ENCODE measurements at regions not wholly inside any gene's neighbourhood (a gene's known extent, or its start where the extent isn't known, plus 50 kb on each side); places are given as distances from the start of the nearest gene placed in this dataset.

GRCh38 chr16:50908468-50908867 lies 166.6 kb downstream of the CYLD start:
- H3K27me3 ChIP-seq (ENCODE audit: control insufficient read depth, insufficient read depth, low read length), result no peaks in the 10 kb centered on the region
- no peaks in the 10 kb centered on the region for H3K9me3 ChIP-seq (ENCODE audit: control insufficient read depth, low read depth, low read length)
- H3K27ac ChIP-seq (ENCODE audit: low read length), result no peak overlapping the region
- H3K9ac ChIP-seq (ENCODE audit: low read length), result no peak overlapping the region
- no peak overlapping the region for H3K4me3 ChIP-seq (ENCODE audit: low read length)
- no peaks in the 10 kb centered on the region for H3K4me1 ChIP-seq (ENCODE audit: control insufficient read depth, low read depth, low read length)
- no peaks in the 10 kb centered on the region for H3K36me3 ChIP-seq (ENCODE audit: control insufficient read depth, low read depth, low read length)

GRCh38 chr16:50906454-50906853 lies 164.6 kb downstream of the CYLD start:
- no peak overlapping the region for H3K27ac ChIP-seq (ENCODE audit: low read length)
- no peak overlapping the region for H3K9ac ChIP-seq (ENCODE audit: low read length)
- H3K4me3 ChIP-seq (ENCODE audit: low read length), result no peak overlapping the region
- no peaks in the 10 kb centered on the region for H3K36me3 ChIP-seq (ENCODE audit: control insufficient read depth, low read depth, low read length)
- H3K4me1 ChIP-seq (ENCODE audit: control insufficient read depth, low read depth, low read length), result no peaks in the 10 kb centered on the region
- H3K9me3 ChIP-seq (ENCODE audit: control insufficient read depth, low read depth, low read length), result no peaks in the 10 kb centered on the region
- H3K27me3 ChIP-seq (ENCODE audit: control insufficient read depth, insufficient read depth, low read length), result no peaks in the 10 kb centered on the region

- Histone ChIP-seq H3K9ac (ENCODE audit: low read length) (no peak overlapping the region), H3K4me1 (ENCODE audit: control insufficient read depth, low read depth, low read length) (no peaks in the 10 kb centered on the region), H3K4me3 (ENCODE audit: low read length) (no peak overlapping the region), H3K27ac (ENCODE audit: low read length) (no peak overlapping the region), H3K9me3 (ENCODE audit: control insufficient read depth, low read depth, low read length) (no peaks in the 10 kb centered on the region), H3K27me3 (ENCODE audit: control insufficient read depth, insufficient read depth, low read length) (no peaks in the 10 kb centered on the region), H3K36me3 (ENCODE audit: control insufficient read depth, low read depth, low read length) (no peaks in the 10 kb centered on the region)
These were observed 160.6 kb downstream of the CYLD start for GRCh38 chr16:50902457-50902856.

- no peaks in the 10 kb centered on the region for H3K9me3 ChIP-seq (ENCODE audit: control insufficient read depth, low read depth, low read length)
- H3K36me3 ChIP-seq (ENCODE audit: control insufficient read depth, low read depth, low read length), result no peaks in the 10 kb centered on the region
- H3K4me1 ChIP-seq (ENCODE audit: control insufficient read depth, low read depth, low read length), result no peaks in the 10 kb centered on the region
These were observed 159.2 kb downstream of the CYLD start for GRCh38 chr16:50901062-50901461.

GRCh38 chr16:50900391-50900942 lies 158.6 kb downstream of the CYLD start:
- Histone ChIP-seq H3K9me3 (ENCODE audit: control insufficient read depth, low read depth, low read length) (no peaks in the 10 kb centered on the region), H3K27ac (ENCODE audit: low read length) (no peak overlapping the region), H3K27me3 (ENCODE audit: control insufficient read depth, insufficient read depth, low read length) (no peaks in the 10 kb centered on the region), H3K4me1 (ENCODE audit: control insufficient read depth, low read depth, low read length) (no peaks in the 10 kb centered on the region), H3K9ac (ENCODE audit: low read length) (no peak overlapping the region), H3K36me3 (ENCODE audit: control insufficient read depth, low read depth, low read length) (no peaks in the 10 kb centered on the region), H3K4me3 (ENCODE audit: low read length) (no peak overlapping the region)

More at GRCh38 chr16:50901062-50901461, 159.2 kb downstream of the CYLD start:
- Histone ChIP-seq H3K27ac (ENCODE audit: low read length) (no peak overlapping the region), H3K27me3 (ENCODE audit: control insufficient read depth, insufficient read depth, low read length) (no peaks in the 10 kb centered on the region), H3K4me3 (ENCODE audit: low read length) (no peak overlapping the region), H3K9ac (ENCODE audit: low read length) (no peak overlapping the region)

GRCh38 chr16:50899951-50900350 lies 158.1 kb downstream of the CYLD start:
- Histone ChIP-seq H3K4me3 (ENCODE audit: low read length) (no peak overlapping the region), H3K4me1 (ENCODE audit: control insufficient read depth, low read depth, low read length) (no peaks in the 10 kb centered on the region), H3K27ac (ENCODE audit: low read length) (no peak overlapping the region), H3K36me3 (ENCODE audit: control insufficient read depth, low read depth, low read length) (no peaks in the 10 kb centered on the region), H3K9ac (ENCODE audit: low read length) (no peak overlapping the region), H3K27me3 (ENCODE audit: control insufficient read depth, insufficient read depth, low read length) (no peaks in the 10 kb centered on the region), H3K9me3 (ENCODE audit: control insufficient read depth, low read depth, low read length) (no peaks in the 10 kb centered on the region)

GRCh38 chr16:50889746-50890145 lies 147.9 kb downstream of the CYLD start:
- no peaks in the 10 kb centered on the region for H3K4me1 ChIP-seq (ENCODE audit: control insufficient read depth, low read depth, low read length)
- H3K27me3 ChIP-seq (ENCODE audit: control insufficient read depth, insufficient read depth, low read length), result no peaks in the 10 kb centered on the region
- H3K9ac ChIP-seq (ENCODE audit: low read length), result no peak overlapping the region
- H3K9me3 ChIP-seq (ENCODE audit: control insufficient read depth, low read depth, low read length), result no peaks in the 10 kb centered on the region
- H3K4me3 ChIP-seq (ENCODE audit: low read length), result no peak overlapping the region
- no peaks in the 10 kb centered on the region for H3K36me3 ChIP-seq (ENCODE audit: control insufficient read depth, low read depth, low read length)
- H3K27ac ChIP-seq (ENCODE audit: low read length), result no peak overlapping the region

- Histone ChIP-seq H3K27me3 (ENCODE audit: control insufficient read depth, insufficient read depth, low read length) (no peaks in the 10 kb centered on the region), H3K27ac (ENCODE audit: low read length) (no peak overlapping the region), H3K9ac (ENCODE audit: low read length) (no peak overlapping the region), H3K9me3 (ENCODE audit: control insufficient read depth, low read depth, low read length) (no peaks in the 10 kb centered on the region), H3K36me3 (ENCODE audit: control insufficient read depth, low read depth, low read length) (no peaks in the 10 kb centered on the region), H3K4me1 (ENCODE audit: control insufficient read depth, low read depth, low read length) (no peaks in the 10 kb centered on the region), H3K4me3 (ENCODE audit: low read length) (no peak overlapping the region)
These were observed 147.4 kb downstream of the CYLD start for GRCh38 chr16:50889276-50889675.

GRCh38 chr16:50888486-50889261 lies 146.8 kb downstream of the CYLD start:
- no peak overlapping the region for H3K27ac ChIP-seq (ENCODE audit: low read length)
- no peaks in the 10 kb centered on the region for H3K4me1 ChIP-seq (ENCODE audit: control insufficient read depth, low read depth, low read length)
- no peak overlapping the region for H3K9ac ChIP-seq (ENCODE audit: low read length)
- no peak overlapping the region for H3K4me3 ChIP-seq (ENCODE audit: low read length)
- H3K9me3 ChIP-seq (ENCODE audit: control insufficient read depth, low read depth, low read length), result no peaks in the 10 kb centered on the region
- H3K36me3 ChIP-seq (ENCODE audit: control insufficient read depth, low read depth, low read length), result no peaks in the 10 kb centered on the region
- H3K27me3 ChIP-seq (ENCODE audit: control insufficient read depth, insufficient read depth, low read length), result no peaks in the 10 kb centered on the region

- H3K27me3 ChIP-seq (ENCODE audit: control insufficient read depth, insufficient read depth, low read length), result no peaks in the 10 kb centered on the region
- no peaks in the 10 kb centered on the region for H3K9me3 ChIP-seq (ENCODE audit: control insufficient read depth, low read depth, low read length)
- no peak overlapping the region for H3K27ac ChIP-seq (ENCODE audit: low read length)
- no peak overlapping the region for H3K4me3 ChIP-seq (ENCODE audit: low read length)
- no peaks in the 10 kb centered on the region for H3K36me3 ChIP-seq (ENCODE audit: control insufficient read depth, low read depth, low read length)
- H3K4me1 ChIP-seq (ENCODE audit: control insufficient read depth, low read depth, low read length), result no peaks in the 10 kb centered on the region
- H3K9ac ChIP-seq (ENCODE audit: low read length), result no peak overlapping the region
These were observed 145.8 kb downstream of the CYLD start for GRCh38 chr16:50887500-50888298.

GRCh38 chr16:50884066-50884860 lies 142.4 kb downstream of the CYLD start:
- H3K9ac ChIP-seq (ENCODE audit: low read length), result no peak overlapping the region
- H3K4me3 ChIP-seq (ENCODE audit: low read length), result no peak overlapping the region

More at GRCh38 chr16:50884066-50884860, 142.4 kb downstream of the CYLD start:
- no peaks in the 10 kb centered on the region for H3K27me3 ChIP-seq (ENCODE audit: control insufficient read depth, insufficient read depth, low read length)
- no peak overlapping the region for H3K27ac ChIP-seq (ENCODE audit: low read length)
- H3K36me3 ChIP-seq (ENCODE audit: control insufficient read depth, low read depth, low read length), result no peaks in the 10 kb centered on the region
- no peaks in the 10 kb centered on the region for H3K9me3 ChIP-seq (ENCODE audit: control insufficient read depth, low read depth, low read length)
- H3K4me1 ChIP-seq (ENCODE audit: control insufficient read depth, low read depth, low read length), result peaks cover 8% of the 10 kb centered on the region
